PC-3 (cell line): ENCODE measurements at regions not wholly inside any gene's neighbourhood (a gene's known extent, or its start where the extent isn't known, plus 50 kb on each side); places are given as distances from the start of the nearest gene placed in this dataset.
A peak's percentile ranks its signal among the peaks of the same experiment; 100 is the strongest.
"Not testable (repeated sequence)": the region's sequence is repeated elsewhere in the genome, so short reads cannot be mapped to it uniquely, and the experiment has no call there.

ENCODE experiments used
- ATAC-seq: fragments of 200-7000 bp; cut with Tn5 transposase; 2 replicates; pipeline ENCODE4 v1.9.1; 2020; ENCODE audit warnings: mild to moderate bottlenecking, moderate library complexity
- BruUV-seq: library from RNA; stranded (reverse); fragments of 400-500 nt; replicated peaks from 2 replicates; lab custom pipeline; 2021; lab: Mats Ljungman, UMichigan
- CTCF ChIA-PET: fragments of 300-600 bp; sonication (Branson Sonifier 250); formaldehyde crosslinking; loops from one replicate; lab custom pipeline; 2022; ENCODE audit warnings: antibody characterized with exemption; lab: Charles Lee
- POLR2A ChIA-PET: fragments of 300-600 bp; sonication (Branson Sonifier 250); formaldehyde crosslinking; loops from one replicate; lab custom pipeline; 2022; ENCODE audit warnings: antibody characterized with exemption; ENCODE audit not compliant: unreplicated experiment; lab: Charles Lee
- DNase-seq: peaks from one replicate; pipeline ENCODE4 v3.0.0-alpha.2; 2015
- H2AFZ ChIP-seq: fragments of 300-600 bp; sonication (generic); 2 replicates; pipeline ENCODE4 v1.6.0; 2016; ENCODE audit warnings: antibody characterized with exemption, low read length
- H3F3A ChIP-seq: fragments of 300-600 bp; sonication (generic); one replicate; pipeline ENCODE4 v1.6.0; 2017; ENCODE audit warnings: antibody characterized with exemption, low read length, control low read depth, mild to moderate bottlenecking; ENCODE audit not compliant: unreplicated experiment
- H3K27ac ChIP-seq: fragments of 300-600 bp; sonication (generic); 2 replicates; pipeline ENCODE4 v1.5.1; 2016; ENCODE audit warnings: mild to moderate bottlenecking, low read length
- H3K27me3 ChIP-seq: fragments of 300-600 bp; sonication (generic); 2 replicates; pipeline ENCODE4 v1.6.1; 2016; ENCODE audit warnings: low read length, mixed read lengths
- H3K36me3 ChIP-seq: fragments of 300-600 bp; sonication (generic); 2 replicates; pipeline ENCODE4 v1.6.1; 2016; ENCODE audit warnings: low read depth, mixed run types, low read length, mixed read lengths
- H3K4me1 ChIP-seq: fragments of 300-600 bp; sonication (generic); 2 replicates; pipeline ENCODE4 v1.5.1; 2016; ENCODE audit warnings: low read length; ENCODE audit not compliant: insufficient read depth
- H3K4me2 ChIP-seq: fragments of 300-600 bp; sonication (generic); 2 replicates; pipeline ENCODE4 v1.6.0; 2016; ENCODE audit warnings: low read length
- H3K4me3 ChIP-seq: fragments of 300-600 bp; sonication (generic); 2 replicates; pipeline ENCODE4 v1.5.1; 2016; ENCODE audit warnings: mild to moderate bottlenecking, low read length, mixed read lengths
- H3K79me2 ChIP-seq: fragments of 300-600 bp; sonication (generic); 2 replicates; pipeline ENCODE4 v1.6.1; 2017; ENCODE audit warnings: low read length, mixed read lengths
- H3K9ac ChIP-seq: fragments of 300-600 bp; sonication (generic); 2 replicates; pipeline ENCODE4 v1.6.0; 2016; ENCODE audit warnings: mild to moderate bottlenecking, low read length
- H3K9me2 ChIP-seq: fragments of 300-600 bp; sonication (generic); replicated peaks from 2 replicates; pipeline ENCODE4 v1.6.1; 2016; ENCODE audit warnings: mixed run types, low read length, mixed read lengths
- H3K9me3 ChIP-seq: fragments of 300-600 bp; sonication (generic); 2 replicates; pipeline ENCODE4 v1.6.1; 2016; ENCODE audit warnings: low read length, mixed read lengths
- H4K20me1 ChIP-seq: fragments of 300-600 bp; sonication (generic); 2 replicates; pipeline ENCODE4 v1.6.1; 2016; ENCODE audit warnings: low read length, mixed read lengths
- CTCF ChIP-seq: fragments of 300-600 bp; sonication (generic); conservative IDR thresholded peaks from 2 replicates; pipeline ENCODE4 v1.5.1; 2017; ENCODE audit warnings: antibody characterized with exemption, low read depth, mild to moderate bottlenecking, low read length
- EZH2 ChIP-seq: fragments of 300-600 bp; sonication (generic); IDR thresholded peaks from one replicate; pipeline ENCODE4 v1.6.1; 2017; ENCODE audit warnings: antibody characterized with exemption, mild to moderate bottlenecking, low read length; ENCODE audit not compliant: unreplicated experiment
- EZH2phosphoT487 ChIP-seq: fragments of 300-600 bp; sonication (generic); IDR thresholded peaks from 2 replicates; pipeline ENCODE4 v1.6.1; 2018; ENCODE audit warnings: mild to moderate bottlenecking, antibody characterized with exemption, low read length, borderline replicate concordance
- intact Hi-C: fragments of 100-400 bp; cut with micrococcal nuclease; formaldehyde crosslinking; loops from 2 replicates; pipeline ENCODE4 v1.9.0; 2023

GRCh38 chr5:50921366-50922133 lies 255.1 kb downstream of the PARP8 start:
- BruUV-seq = no TSS peak
- Histone ChIP-seq H3K36me3 (no peaks in the 10 kb centered on the region), H3K4me1 (no peaks in the 10 kb centered on the region), H3K9me3 (no peaks in the 10 kb centered on the region), H3K4me2 (no peak overlapping the region), H4K20me1 (no peaks in the 10 kb centered on the region), H3K27ac (no peak overlapping the region), H3K79me2 (no peaks in the 10 kb centered on the region), H3K9ac (no peak overlapping the region), H3K9me2 (no peaks in the 10 kb centered on the region), H2AFZ (no peak overlapping the region), H3K4me3 (no peak overlapping the region), H3K27me3 (no peaks in the 10 kb centered on the region), H3F3A (no peaks in the 10 kb centered on the region)
- ATAC-seq (no peak), DNase-seq (no peak)
- intact Hi-C loops = no loop called here
- ChIA-PET POLR2A (no interaction called here), CTCF (no interaction called here)
- TF ChIP-seq CTCF (no peak), EZH2 (no peak), EZH2phosphoT487 (no peak)

- H2AFZ ChIP-seq = peak overlapping the region; percentile 67
- peak; percentile 62 for TF ChIP-seq CTCF
- POLR2A ChIA-PET = not testable (repeated sequence)
Measured at GRCh38 chr5:50922134-50922941, 255.9 kb downstream of the PARP8 start.

More at GRCh38 chr5:50922134-50922941, 255.9 kb downstream of the PARP8 start:
- CTCF ChIA-PET, H3F3A ChIP-seq, H3K4me1 ChIP-seq, BruUV-seq, H3K27ac ChIP-seq, H3K79me2 ChIP-seq, H3K36me3 ChIP-seq, H3K9me3 ChIP-seq, intact Hi-C loops, H3K9me2 ChIP-seq, H3K9ac ChIP-seq, H3K27me3 ChIP-seq, H4K20me1 ChIP-seq, H3K4me3 ChIP-seq: not testable (repeated sequence)
- peak overlapping the region; percentile 56 for H3K4me2 ChIP-seq
- ATAC-seq (peak; percentile 71), DNase-seq (peak; percentile 26)
